Neural cell (in vitro differentiated cells): ENCODE measurements at regions not wholly inside any gene's neighbourhood (a gene's known extent, or its start where the extent isn't known, plus 50 kb on each side); places are given as distances from the start of the nearest gene placed in this dataset.

Experiments used
- EZH2 ChIP-seq: fragments of 200-600, 300-800 bp; shearing (Covaris generic), sonication (generic); IDR thresholded peaks from 2 replicates; pipeline ENCODE4 v1.6.1; 2014; ENCODE audit warnings: antibody characterized with exemption, low read length, borderline replicate concordance, mild to moderate bottlenecking; ENCODE audit not compliant: insufficient read depth, poor library complexity, severe bottlenecking
- POLR2AphosphoS5 ChIP-seq: IDR thresholded peaks from 2 replicates; pipeline ENCODE4 v1.6.1; 2012
- REST ChIP-seq: IDR thresholded peaks from 2 replicates; pipeline ENCODE4 v1.6.1; 2012; ENCODE audit warnings: borderline replicate concordance
- TF ChIP-seq, protein P1 (sequence below): fragments of 450-650 bp; IDR thresholded peaks from 2 replicates; pipeline ENCODE4 v1.5.1; 2014; ENCODE audit warnings: antibody characterized with exemption, mild to moderate bottlenecking, moderate library complexity; ENCODE audit not compliant: poor library complexity, severe bottlenecking

GRCh38 chr1:168991667-168992475 is 114.6 kb upstream of the ATP1B1 start:
- no peak for TF ChIP-seq POLR2AphosphoS5
- TF ChIP-seq, protein P1, sequence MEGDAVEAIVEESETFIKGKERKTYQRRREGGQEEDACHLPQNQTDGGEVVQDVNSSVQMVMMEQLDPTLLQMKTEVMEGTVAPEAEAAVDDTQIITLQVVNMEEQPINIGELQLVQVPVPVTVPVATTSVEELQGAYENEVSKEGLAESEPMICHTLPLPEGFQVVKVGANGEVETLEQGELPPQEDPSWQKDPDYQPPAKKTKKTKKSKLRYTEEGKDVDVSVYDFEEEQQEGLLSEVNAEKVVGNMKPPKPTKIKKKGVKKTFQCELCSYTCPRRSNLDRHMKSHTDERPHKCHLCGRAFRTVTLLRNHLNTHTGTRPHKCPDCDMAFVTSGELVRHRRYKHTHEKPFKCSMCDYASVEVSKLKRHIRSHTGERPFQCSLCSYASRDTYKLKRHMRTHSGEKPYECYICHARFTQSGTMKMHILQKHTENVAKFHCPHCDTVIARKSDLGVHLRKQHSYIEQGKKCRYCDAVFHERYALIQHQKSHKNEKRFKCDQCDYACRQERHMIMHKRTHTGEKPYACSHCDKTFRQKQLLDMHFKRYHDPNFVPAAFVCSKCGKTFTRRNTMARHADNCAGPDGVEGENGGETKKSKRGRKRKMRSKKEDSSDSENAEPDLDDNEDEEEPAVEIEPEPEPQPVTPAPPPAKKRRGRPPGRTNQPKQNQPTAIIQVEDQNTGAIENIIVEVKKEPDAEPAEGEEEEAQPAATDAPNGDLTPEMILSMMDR, result no peak
- no peak for TF ChIP-seq REST
- no peak for TF ChIP-seq EZH2
